ENCODE measurements at regions not wholly inside any gene's neighbourhood (a gene's known extent, or its start where the extent isn't known, plus 50 kb on each side); places are given as distances from the start of the nearest gene placed in this dataset.

DNA sequence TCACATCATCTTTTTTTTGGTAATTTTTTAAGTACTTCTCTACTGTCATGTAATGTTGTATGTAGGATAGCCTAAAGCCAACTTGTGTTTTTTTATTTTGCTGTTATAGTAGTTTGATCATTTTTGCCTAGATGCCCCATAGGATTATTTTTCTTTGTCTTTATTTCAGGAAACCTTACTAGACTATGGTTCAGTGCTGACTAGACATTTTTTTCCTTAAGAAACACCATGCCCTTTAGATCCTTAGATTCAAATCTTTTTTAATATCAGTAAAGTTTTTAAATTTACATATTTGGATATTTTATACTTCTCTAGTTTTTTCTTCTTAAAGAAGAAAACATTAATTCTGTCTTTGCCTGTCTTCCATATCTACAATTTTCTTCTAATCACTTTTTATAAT, 221.3 kb downstream of the IDS start:
- ATAC-seq (ENCODE audit: low read depth), result no peak
- POLR2A ChIA-PET, result no interaction called here
- Mint-ChIP-seq H3K9me3 (no peaks in the 10 kb centered on the region), H3K4me3 (no peak overlapping the region), H3K27ac (no peak overlapping the region), H3K4me1 (no peaks in the 10 kb centered on the region), H3K27me3 (peaks cover 2% of the 10 kb centered on the region), H3K36me3 (ENCODE audit: low read depth) (no peaks in the 10 kb centered on the region)
- TF ChIP-seq CTCF (IDR thresholded peaks at IDR 0.05), result no peak
- DNase-seq, result no peak
- intact Hi-C loops (cut with micrococcal nuclease), result no loop called here
- CTCF ChIA-PET, result interaction anchor here (1.5 kb wide), 1 partner anchor 1150 kb away, joined by 6 read pairs; no protein-coding TSS in a partner anchor

GRCh38 chrX:149282909-149283308, 222.2 kb downstream of the IDS start:
- ChIA-PET CTCF (no interaction called here), POLR2A (no interaction called here)
- ATAC-seq (ENCODE audit: low read depth) (no peak), DNase-seq (no peak)
- Mint-ChIP-seq H3K4me3 (no peak overlapping the region), H3K9me3 (no peaks in the 10 kb centered on the region), H3K4me1 (no peaks in the 10 kb centered on the region), H3K27me3 (peaks cover 2% of the 10 kb centered on the region), H3K27ac (no peak overlapping the region), H3K36me3 (ENCODE audit: low read depth) (no peaks in the 10 kb centered on the region)
- no peak for TF ChIP-seq CTCF (IDR thresholded peaks at IDR 0.05)
- intact Hi-C loops (cut with micrococcal nuclease), result no loop called here

GRCh38 chrX:149280011-149280410, 225.1 kb downstream of the IDS start:
- no peak for TF ChIP-seq CTCF (IDR thresholded peaks at IDR 0.05)
- ChIA-PET POLR2A (no interaction called here), CTCF (no interaction called here)
- DNase-seq, result no peak
- H3K4me1 Mint-ChIP-seq, result no peaks in the 10 kb centered on the region
- intact Hi-C loops (cut with micrococcal nuclease), result no loop called here
- H3K27me3 Mint-ChIP-seq, result peaks cover 2% of the 10 kb centered on the region
- no peak overlapping the region for H3K4me3 Mint-ChIP-seq
- H3K27ac Mint-ChIP-seq, result no peak overlapping the region
- no peak for ATAC-seq (ENCODE audit: low read depth)
- H3K9me3 Mint-ChIP-seq, result no peaks in the 10 kb centered on the region
- H3K36me3 Mint-ChIP-seq (ENCODE audit: low read depth), result no peaks in the 10 kb centered on the region

GRCh38 chrX:149275836-149276235, 229.3 kb downstream of the IDS start:
- ChIA-PET POLR2A (no interaction called here), CTCF (no interaction called here)
- ATAC-seq (ENCODE audit: low read depth) (no peak), DNase-seq (no peak)
- no peaks in the 10 kb centered on the region for H3K4me1 Mint-ChIP-seq
- no peaks in the 10 kb centered on the region for H3K36me3 Mint-ChIP-seq (ENCODE audit: low read depth)
- TF ChIP-seq CTCF (IDR thresholded peaks at IDR 0.05), result no peak
- no peaks in the 10 kb centered on the region for H3K9me3 Mint-ChIP-seq
- intact Hi-C loops (cut with micrococcal nuclease), result no loop called here
- H3K27me3 Mint-ChIP-seq, result no peaks in the 10 kb centered on the region
- H3K4me3 Mint-ChIP-seq, result no peak overlapping the region
- H3K27ac Mint-ChIP-seq, result no peak overlapping the region

- ATAC-seq (ENCODE audit: low read depth) (no peak), DNase-seq (no peak)
- H3K27ac Mint-ChIP-seq, result no peak overlapping the region
- TF ChIP-seq CTCF (IDR thresholded peaks at IDR 0.05), result no peak
- ChIA-PET CTCF (interaction anchor here (1.4 kb wide), 1 partner anchor 12 kb away, joined by 3 read pairs; no protein-coding TSS in a partner anchor), POLR2A (no interaction called here)
- intact Hi-C loops (cut with micrococcal nuclease), result no loop called here
- H3K4me1 Mint-ChIP-seq, result no peaks in the 10 kb centered on the region
- no peak overlapping the region for H3K4me3 Mint-ChIP-seq
- H3K27me3 Mint-ChIP-seq, result no peaks in the 10 kb centered on the region
- no peaks in the 10 kb centered on the region for H3K36me3 Mint-ChIP-seq (ENCODE audit: low read depth)
- no peaks in the 10 kb centered on the region for H3K9me3 Mint-ChIP-seq
These were observed 230.5 kb downstream of the IDS start for GRCh38 chrX:149274516-149275105.

All from activated B cell treated with CpG ODN at 0.5 μM for 24 hours (primary cell).